NCI-H526 treated with DMSO at 0.1 percent for 48 hours (cell line): ENCODE measurements at regions not wholly inside any gene's neighbourhood (a gene's known extent, or its start where the extent isn't known, plus 50 kb on each side); places are given as distances from the start of the nearest gene placed in this dataset.

ENCODE experiments used
- DNase-seq: peaks from one replicate; lab custom pipeline; 2025; lab: John Stamatoyannopoulos, UW

DNA sequence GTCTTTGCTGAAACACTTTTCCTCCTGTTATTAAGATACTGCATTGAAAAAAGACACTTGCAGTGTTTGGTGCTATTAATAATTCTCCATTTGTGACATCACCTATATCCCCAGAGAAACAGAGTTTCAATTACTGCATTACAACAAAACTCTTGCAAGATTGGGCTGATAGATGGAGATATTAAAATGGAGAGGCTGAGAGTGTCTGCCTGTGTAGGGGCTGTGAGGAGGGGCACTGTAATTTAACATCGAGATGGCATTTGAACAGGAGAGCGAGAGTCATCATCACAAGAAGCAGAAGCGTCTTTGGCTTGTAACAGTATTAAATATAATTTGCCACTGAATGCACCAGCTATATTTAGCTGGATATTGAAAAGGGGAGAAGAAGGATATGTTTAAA is 316.5 kb downstream of the CDH26 start:
- no peak for DNase-seq

- DNase-seq = no peak
These were observed 323.1 kb downstream of the CDH26 start for GRCh38 chr20:60281295-60281694.

DNA sequence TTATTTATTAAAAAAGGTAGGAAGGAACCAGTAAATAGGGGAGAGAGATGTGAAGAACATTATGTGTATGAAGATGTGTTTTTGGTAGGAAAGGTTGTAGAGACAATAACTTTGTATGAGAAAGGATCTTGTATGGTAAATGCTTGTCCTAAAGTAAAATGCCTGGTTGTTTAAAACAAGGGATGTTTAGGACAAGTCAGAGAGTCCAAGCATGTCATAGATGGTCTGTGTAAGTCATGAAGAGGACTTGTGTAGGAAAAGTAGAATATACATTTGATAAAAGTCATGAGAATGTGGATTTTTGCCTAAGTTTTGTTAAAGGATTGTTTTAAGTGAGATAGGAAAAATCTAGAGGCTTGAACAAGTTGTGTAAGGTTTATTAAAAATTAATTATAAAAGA is 325.1 kb downstream of the CDH26 start:
- DNase-seq = no peak

DNA sequence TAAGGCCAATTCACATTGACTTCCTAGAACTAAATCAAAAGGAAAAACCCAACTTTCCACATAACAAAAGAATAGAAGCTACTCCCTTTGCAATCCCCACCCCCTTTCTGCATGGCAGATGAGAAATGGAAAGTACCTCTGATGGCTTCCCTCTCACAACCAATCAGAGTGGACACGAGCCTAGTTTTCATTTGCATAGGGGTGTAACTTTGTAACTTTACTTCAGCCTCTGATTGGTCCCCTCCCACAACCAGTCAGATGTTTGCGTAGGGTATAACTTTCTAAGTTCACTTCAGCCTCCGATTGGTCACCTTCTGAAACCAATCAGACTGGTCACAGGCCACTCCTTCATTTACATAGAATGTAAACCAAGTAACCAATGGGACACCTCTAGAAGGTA is 328.5 kb downstream of the CDH26 start:
- no peak for DNase-seq

DNA sequence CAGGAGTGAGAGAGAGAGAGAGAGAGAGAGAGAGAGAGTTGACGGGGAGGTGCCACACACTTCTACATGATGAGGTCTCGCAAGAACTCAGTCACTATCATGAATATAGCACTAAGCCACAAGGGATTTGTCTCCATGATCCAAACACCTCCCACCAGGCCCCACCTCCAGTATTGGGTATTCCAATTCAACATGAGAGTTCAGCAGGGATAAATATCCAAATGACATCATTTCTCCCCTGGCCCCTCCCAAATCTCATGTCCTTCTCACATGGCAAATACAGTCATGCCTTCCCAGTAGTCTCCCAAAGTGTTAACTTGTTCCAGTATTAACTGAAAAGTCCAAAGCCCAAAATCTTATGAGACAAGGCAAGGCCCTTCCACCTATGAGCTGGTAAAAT is 330.7 kb downstream of the CDH26 start:
- no peak for DNase-seq

DNA sequence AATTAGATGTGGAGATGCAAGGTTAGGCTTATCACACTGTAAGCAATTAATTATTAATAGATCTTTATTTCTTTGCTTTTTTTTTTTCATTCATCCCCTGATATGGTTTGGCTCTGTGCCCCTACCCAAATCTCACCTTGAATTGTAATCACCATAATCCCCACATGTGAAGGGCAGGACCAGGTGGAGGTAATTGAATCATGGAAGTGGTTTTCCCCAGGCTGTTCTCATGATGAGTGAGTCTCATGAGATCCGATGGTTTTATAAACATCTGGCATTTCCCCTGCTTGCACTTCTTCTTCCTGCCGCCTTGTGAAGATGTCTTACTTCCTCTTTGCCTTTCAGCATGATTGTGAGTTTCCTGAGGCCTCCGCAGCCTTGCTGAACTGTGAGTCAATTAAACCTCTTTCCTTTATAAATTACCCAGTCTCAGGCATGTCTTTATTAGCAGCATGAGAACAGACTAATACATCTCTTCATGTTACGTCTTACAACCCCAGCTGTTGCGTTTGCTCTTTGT is 333.8 kb downstream of the CDH26 start:
- no peak for DNase-seq

DNA sequence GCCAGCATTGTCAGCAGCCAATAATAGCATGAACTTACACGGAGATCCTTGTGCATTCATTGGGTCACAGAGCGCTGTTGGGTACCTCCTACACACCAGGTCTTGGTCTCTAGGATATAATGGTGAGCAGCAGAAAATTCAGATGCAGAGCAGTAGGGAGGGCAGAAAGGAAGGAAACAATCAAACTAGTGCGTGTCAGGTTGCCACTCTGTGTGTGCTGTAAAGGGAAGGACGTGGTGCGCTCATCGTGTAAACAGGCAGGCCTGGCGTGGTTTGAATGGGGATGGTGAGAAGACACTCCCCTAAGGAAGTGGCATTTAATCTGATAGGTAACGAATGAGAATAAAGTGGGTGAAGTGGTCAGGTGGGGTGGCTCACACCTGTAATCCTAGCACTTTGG is 336.4 kb downstream of the CDH26 start:
- DNase-seq = no peak

GRCh38 chr20:60295214-60295613 is 337.0 kb downstream of the CDH26 start:
- DNase-seq = no peak

DNA sequence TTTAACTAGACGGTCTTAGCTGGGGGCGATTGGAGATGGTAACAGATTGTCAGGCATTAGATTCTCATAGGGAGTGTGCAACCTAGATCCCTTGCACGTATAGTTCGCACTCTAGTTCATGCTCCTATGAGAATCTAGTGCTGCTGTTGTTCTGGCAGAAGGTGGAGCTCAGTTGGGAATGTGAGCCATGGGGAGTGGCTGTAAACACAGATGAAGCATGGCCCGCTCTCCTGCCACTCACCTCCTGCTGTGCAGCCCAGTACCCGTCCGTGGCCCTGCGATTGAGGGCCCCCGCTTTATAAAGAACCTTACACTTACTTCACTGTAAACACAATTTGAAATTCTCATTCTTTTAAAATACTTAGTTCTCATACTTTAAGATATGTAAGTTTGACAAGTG is 339.4 kb downstream of the CDH26 start:
- DNase-seq = no peak

GRCh38 chr20:60298647-60299046 is 340.4 kb downstream of the CDH26 start:
- no peak for DNase-seq

DNA sequence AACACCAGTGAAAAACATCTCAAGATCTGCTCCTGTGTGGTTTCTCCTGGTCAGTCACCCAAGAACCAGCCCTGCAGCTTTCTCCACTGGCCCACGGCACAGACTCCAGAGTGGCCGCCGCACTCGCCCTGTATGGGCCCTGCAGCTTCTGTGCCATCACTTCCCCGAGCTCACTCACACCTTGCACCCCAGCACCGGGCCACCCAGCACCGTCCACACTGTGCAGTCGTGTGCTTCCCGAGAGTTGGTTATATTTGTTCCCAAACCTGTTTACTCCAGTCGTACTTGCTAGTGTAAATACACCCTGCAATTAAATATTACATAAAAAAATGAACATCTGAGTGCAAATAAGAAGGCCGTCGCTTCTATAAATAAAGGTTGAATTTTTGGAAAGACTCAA is 341.7 kb downstream of the CDH26 start:
- no peak for DNase-seq

DNA sequence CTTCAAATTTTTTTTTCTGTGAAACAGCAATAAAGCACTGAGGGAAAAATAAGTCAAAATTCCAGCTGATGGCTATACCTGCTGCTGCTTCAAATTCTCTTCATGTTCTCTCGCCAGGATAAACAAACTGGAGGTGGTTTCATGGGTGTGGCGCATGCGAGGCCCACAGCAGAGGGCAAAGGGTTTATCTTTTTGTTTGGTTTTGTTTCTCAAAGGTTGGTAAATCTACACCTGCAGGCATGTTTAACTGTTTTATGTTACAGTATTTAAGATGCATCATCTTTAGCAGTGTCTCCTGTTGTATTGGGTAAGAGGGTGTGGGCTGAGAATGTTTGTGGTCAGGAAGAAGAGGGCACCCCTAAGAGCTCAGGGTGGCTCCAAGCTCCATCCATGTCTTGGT is 342.2 kb downstream of the CDH26 start:
- DNase-seq = peak; percentile 69

- no peak for DNase-seq
These were observed 344.7 kb downstream of the CDH26 start for GRCh38 chr20:60302875-60303274.

DNA sequence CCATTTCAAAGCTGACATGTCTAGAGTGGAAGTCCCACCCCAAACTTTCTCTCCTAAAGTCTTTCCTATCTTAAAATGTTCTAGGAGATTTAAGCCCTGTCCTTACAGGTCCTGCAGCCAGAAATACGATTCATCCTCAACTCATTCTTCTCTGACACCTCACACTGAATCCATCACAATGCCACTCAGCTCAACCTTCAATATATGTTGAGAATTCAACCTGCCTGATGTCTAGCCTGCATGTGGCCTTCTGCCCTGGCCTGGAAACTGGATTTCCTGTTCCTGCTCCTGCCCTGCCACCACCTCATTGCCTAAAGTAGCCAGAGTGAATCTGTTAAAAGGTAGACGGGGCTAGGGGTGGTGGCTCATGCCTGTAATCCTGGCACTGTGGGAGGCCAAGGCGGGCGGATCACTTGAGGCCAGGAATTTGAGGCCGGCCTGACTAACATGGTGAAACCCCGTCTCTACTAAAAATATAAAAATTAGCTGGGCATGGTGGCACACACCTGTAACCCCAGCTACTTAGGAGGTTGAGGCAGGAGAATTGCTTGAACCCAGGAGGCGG is 345.9 kb downstream of the CDH26 start:
- no peak for DNase-seq

DNA sequence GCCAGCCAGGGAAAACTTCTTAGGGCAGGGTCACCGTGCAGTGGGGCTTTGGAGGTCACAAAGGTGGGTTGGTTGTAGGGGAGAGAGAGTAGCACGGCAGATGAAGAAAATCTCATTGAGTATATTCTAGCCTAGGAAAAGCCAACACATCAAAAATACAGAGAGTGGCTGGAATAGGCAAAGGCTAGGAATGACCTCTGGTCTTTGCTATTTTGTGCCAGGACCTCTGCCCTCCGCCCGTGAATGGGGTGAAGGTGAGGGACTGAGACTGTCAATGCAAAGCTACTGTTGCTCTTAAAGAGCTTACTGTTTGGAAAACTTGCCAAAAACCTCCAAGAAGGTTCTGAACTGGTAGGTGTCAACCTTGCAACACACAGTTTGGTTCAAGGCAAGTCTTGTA is 346.7 kb downstream of the CDH26 start:
- no peak for DNase-seq

DNA sequence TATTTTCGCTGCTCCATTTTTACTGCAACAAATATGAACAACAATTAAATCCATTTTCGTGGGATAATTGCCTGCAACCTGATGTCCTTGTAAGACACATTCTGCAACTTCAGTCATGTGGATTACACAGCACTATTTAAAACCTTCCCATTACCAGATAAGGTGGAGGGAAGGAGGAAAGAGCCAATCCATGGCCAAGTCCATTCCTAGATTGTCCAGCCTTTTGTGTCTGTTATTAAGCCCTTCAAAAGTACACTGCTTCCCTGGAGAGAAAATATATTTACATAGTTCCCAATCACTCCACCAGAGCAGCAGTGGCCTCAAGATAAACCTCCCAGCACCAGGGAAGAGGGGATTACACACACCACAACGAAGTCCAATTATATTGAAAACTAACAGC is 347.9 kb downstream of the CDH26 start:
- DNase-seq = no peak

DNA sequence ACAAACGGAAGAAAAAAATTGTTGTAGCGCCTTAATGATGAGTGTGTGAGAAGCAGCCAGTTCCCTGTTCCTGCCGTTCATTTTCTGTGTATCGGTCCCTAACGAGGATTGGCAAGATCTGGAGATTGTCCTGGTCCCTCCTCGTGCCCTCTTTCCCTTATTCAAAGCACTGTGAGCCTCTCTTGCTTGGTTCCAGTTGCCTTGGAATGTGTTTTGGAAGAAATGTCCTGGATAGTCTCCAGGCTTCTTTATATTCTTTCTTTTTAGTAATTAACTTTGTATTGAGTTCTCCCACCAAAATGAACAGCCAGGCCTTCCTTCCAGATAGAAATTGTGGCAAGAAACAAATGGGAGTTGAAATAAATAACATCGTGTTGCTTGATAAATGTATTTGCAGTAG is 348.3 kb downstream of the CDH26 start:
- no peak for DNase-seq

DNA sequence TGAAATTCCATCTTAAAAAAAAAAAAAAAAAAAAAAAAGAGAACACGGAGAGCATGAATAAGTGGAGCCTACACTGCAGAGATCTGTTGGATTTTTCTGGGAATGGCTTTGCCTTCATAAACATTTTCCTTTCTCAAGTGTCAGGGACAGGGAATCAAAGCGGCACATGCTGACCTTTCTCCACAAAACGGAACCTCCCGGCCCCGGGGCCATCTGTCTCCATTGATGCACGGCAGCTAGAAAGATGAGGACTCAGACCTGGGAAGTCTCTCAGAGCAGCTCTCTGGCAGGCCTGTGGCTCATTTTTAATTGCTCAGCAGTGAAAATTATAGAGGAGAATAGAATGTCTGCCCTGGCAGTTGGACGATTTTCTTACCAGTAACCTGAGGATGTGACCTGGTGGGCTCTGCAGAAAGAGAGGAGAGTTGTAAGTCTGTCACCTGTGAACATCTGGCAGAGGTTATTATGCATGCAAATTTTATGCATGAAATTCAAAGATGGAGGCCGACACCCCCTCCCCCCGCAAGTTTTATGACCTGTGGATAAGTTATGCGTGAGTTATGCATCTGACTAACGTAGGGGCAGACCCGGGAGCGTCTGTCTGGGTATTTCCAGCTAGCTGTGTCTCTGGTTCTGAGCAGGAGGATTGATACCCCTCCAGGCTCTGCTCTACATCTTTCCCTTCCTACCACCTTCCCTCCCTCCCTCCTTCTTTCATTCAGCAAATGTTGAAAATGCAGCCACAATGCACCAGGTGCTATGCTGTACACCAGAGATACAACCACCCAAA is 352.5 kb downstream of the CDH26 start:
- peak; percentile 97 for DNase-seq

GRCh38 chr20:60313191-60313590 is 355.0 kb downstream of the CDH26 start:
- DNase-seq = no peak

DNA sequence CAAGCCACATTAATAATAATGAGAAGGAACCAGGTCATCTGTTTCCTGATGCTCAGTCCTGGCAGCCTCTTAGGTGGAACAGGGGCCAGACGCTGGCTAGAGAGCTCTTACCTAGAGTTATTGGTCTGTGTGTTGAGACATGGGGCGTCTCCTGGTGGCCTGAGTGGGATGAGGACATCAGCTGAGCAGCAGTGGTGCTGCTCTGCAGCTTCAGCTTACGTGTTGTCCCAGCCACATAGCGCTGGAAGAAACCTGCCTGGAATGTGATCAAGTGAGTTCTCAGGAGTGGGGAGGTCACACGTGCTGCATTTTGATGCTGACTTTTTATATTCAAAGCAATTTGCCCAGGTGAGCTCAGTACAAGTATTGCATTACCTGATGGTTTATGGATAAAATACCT is 355.4 kb downstream of the CDH26 start:
- DNase-seq = no peak

DNA sequence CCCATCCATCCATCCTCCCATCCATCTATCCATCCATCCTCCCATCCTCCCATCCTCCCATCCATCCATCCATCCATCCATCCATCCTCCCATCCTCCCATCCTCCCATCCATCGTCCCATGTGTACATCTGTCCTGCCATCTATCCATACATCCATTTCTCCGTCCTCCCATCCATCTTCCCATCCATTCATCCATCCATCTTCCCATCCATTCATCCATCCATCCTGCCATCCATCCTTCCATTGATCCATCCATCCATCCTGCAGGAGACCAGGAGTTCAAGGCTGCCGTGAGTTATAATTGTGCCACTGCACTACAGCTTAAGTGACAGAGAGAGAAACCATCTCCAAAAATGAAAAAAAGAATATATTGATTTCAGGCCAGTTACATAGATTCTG is 356.5 kb downstream of the CDH26 start:
- no peak for DNase-seq

- no peak for DNase-seq
These were observed 358.4 kb downstream of the CDH26 start for GRCh38 chr20:60316476-60317158.

- no peak for DNase-seq
These were observed 359.2 kb downstream of the CDH26 start for GRCh38 chr20:60317401-60317800.
